Loucy (cell line): ENCODE measurements at regions not wholly inside any gene's neighbourhood (a gene's known extent, or its start where the extent isn't known, plus 50 kb on each side); places are given as distances from the start of the nearest gene placed in this dataset.

Experiments used
- H2AFZ ChIP-seq: fragments of 200-600 bp; sonication (generic); 2 replicates; pipeline ENCODE4 v1.6.0; 2016; ENCODE audit warnings: antibody characterized with exemption, mild to moderate bottlenecking, low read length, moderate library complexity
- H3F3A ChIP-seq: fragments of 200-600 bp; 2 replicates; pipeline ENCODE4 v1.6.0; 2016; ENCODE audit warnings: antibody characterized with exemption, low read depth, mild to moderate bottlenecking
- H3K27me3 ChIP-seq: fragments of 200-600 bp; sonication (generic); 2 replicates; pipeline ENCODE4 v1.6.1; 2014; ENCODE audit warnings: low read length, mild to moderate bottlenecking; ENCODE audit not compliant: insufficient read depth, poor library complexity, severe bottlenecking
- H3K36me3 ChIP-seq: fragments of 200-600 bp; sonication (generic); 2 replicates; pipeline ENCODE4 v1.6.1; 2016; ENCODE audit warnings: low read length; ENCODE audit not compliant: insufficient read depth
- H3K4me1 ChIP-seq: fragments of 200-600 bp; sonication (generic); 2 replicates; pipeline ENCODE4 v1.5.1; 2014; ENCODE audit warnings: low read length, mild to moderate bottlenecking; ENCODE audit not compliant: insufficient read depth, poor library complexity, severe bottlenecking
- H3K4me2 ChIP-seq: fragments of 200-600 bp; sonication (generic); 2 replicates; pipeline ENCODE4 v1.6.0; 2014; ENCODE audit warnings: antibody characterized with exemption, low read length, low read depth, mild to moderate bottlenecking; ENCODE audit not compliant: poor library complexity, severe bottlenecking
- H3K4me3 ChIP-seq: fragments of 200-600 bp; sonication (generic); 2 replicates; pipeline ENCODE4 v1.5.1; 2014; ENCODE audit warnings: low read length, mild to moderate bottlenecking, mixed read lengths; ENCODE audit not compliant: poor library complexity, severe bottlenecking
- H3K79me2 ChIP-seq: fragments of 200-600 bp; sonication (generic); 2 replicates; pipeline ENCODE4 v1.6.1; 2014; ENCODE audit warnings: low read length; ENCODE audit not compliant: insufficient read depth
- H3K9ac ChIP-seq: fragments of 200-600 bp; sonication (generic); 2 replicates; pipeline ENCODE4 v1.6.0; 2014; ENCODE audit warnings: mild to moderate bottlenecking, low read depth, low read length, moderate library complexity; ENCODE audit not compliant: poor library complexity, severe bottlenecking
- H3K9me2 ChIP-seq: fragments of 200-600 bp; sonication (generic); replicated peaks from 2 replicates; pipeline ENCODE4 v1.6.1; 2016; ENCODE audit warnings: low read depth, low read length, mixed read lengths
- H3K9me3 ChIP-seq: fragments of 200-600 bp; sonication (generic); 2 replicates; pipeline ENCODE4 v1.6.1; 2014; ENCODE audit warnings: mild to moderate bottlenecking, antibody characterized with exemption, low read length, low read depth; ENCODE audit not compliant: insufficient read depth
- H4K20me1 ChIP-seq: fragments of 200-600 bp; sonication (generic); 2 replicates; pipeline ENCODE4 v1.6.0; 2014; ENCODE audit warnings: antibody characterized with exemption, low read length, mild to moderate bottlenecking; ENCODE audit not compliant: insufficient read depth, poor library complexity, severe bottlenecking
- EZH2phosphoT487 ChIP-seq: fragments of 200-600 bp; IDR thresholded peaks from 2 replicates; pipeline ENCODE4 v1.6.1; 2018; ENCODE audit warnings: antibody characterized with exemption, mild to moderate bottlenecking, moderate library complexity, borderline replicate concordance
- TF ChIP-seq, protein P1 (sequence below): fragments of 200-600 bp; sonication (generic); conservative IDR thresholded peaks from 2 replicates; pipeline ENCODE4 v1.5.1; 2014; ENCODE audit warnings: mild to moderate bottlenecking, antibody characterized with exemption, low read length

DNA sequence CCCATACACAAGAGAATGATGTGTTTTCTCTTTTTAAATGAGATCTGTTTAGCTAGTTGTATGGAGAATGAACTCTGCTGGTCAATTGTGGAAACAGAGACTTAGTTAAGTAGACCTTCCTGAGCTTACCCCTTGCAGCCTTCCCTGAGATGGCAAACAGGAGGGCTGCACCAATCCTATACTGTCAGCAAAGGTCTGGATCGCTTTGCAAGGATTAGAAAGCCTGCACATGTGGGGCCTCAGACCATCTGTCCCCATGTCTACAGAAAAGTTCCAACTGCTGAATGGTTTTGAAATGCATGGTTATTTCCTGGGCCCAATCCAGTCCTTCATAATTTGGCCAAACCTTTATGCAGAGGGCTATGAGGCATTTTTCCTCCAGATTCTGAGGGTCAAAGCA is 183.9 kb upstream of the SLC10A2 start:
- Histone ChIP-seq H3K27me3 (no peaks in the 10 kb centered on the region), H3K36me3 (no peaks in the 10 kb centered on the region), H3K9me3 (peaks cover 3% of the 10 kb centered on the region; the same call in 1 of the 2 replicates), H4K20me1 (no peaks in the 10 kb centered on the region), H3K4me2 (no peak overlapping the region), H3K79me2 (no peaks in the 10 kb centered on the region), H3K9me2 (no peaks in the 10 kb centered on the region), H2AFZ (no peak overlapping the region), H3K4me1 (no peaks in the 10 kb centered on the region), H3K9ac (no peak overlapping the region), H3K4me3 (no peak overlapping the region), H3F3A (no peaks in the 10 kb centered on the region)
- TF ChIP-seq EZH2phosphoT487, result no peak
- TF ChIP-seq, protein P1, sequence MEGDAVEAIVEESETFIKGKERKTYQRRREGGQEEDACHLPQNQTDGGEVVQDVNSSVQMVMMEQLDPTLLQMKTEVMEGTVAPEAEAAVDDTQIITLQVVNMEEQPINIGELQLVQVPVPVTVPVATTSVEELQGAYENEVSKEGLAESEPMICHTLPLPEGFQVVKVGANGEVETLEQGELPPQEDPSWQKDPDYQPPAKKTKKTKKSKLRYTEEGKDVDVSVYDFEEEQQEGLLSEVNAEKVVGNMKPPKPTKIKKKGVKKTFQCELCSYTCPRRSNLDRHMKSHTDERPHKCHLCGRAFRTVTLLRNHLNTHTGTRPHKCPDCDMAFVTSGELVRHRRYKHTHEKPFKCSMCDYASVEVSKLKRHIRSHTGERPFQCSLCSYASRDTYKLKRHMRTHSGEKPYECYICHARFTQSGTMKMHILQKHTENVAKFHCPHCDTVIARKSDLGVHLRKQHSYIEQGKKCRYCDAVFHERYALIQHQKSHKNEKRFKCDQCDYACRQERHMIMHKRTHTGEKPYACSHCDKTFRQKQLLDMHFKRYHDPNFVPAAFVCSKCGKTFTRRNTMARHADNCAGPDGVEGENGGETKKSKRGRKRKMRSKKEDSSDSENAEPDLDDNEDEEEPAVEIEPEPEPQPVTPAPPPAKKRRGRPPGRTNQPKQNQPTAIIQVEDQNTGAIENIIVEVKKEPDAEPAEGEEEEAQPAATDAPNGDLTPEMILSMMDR, result no peak

DNA sequence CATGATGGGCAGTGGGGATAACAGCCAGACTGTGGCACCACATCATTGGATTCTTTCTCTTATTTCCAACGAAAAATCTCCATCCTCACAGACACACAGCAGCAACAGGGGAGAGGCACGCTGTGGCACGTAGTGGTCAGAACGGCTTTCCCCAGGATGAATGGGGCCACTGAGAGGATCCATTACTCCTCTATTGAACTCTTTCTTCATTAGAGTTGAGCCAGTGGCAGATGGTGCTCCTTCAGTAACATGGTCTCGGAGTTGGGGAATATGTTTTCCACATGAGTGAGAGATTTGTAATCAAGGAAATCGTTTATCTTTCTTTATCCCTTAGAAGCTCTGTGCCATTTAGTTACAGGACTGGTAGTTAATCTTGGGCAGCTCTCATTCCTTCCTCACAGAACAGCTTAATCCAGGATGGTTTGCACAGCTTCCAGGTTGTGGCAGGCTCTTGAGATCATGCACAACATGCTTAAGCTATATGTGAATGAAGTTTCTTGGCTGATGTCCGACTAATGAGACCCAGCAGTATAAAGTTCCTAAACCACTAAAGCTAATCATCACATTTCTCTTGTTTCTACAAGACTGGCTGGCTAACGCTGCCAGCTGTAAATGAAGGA is 180.5 kb upstream of the SLC10A2 start:
- Histone ChIP-seq H3K4me2 (no peak overlapping the region), H3K36me3 (no peaks in the 10 kb centered on the region), H4K20me1 (no peaks in the 10 kb centered on the region), H3K4me3 (no peak overlapping the region), H3K9ac (no peak overlapping the region), H3K9me2 (no peaks in the 10 kb centered on the region), H3K4me1 (no peaks in the 10 kb centered on the region), H3K79me2 (no peaks in the 10 kb centered on the region), H3F3A (no peaks in the 10 kb centered on the region), H2AFZ (no peak overlapping the region), H3K27me3 (no peaks in the 10 kb centered on the region), H3K9me3 (peaks cover 3% of the 10 kb centered on the region; the same call in 1 of the 2 replicates)
- no peak for TF ChIP-seq EZH2phosphoT487
- TF ChIP-seq, protein P1, result no peak

DNA sequence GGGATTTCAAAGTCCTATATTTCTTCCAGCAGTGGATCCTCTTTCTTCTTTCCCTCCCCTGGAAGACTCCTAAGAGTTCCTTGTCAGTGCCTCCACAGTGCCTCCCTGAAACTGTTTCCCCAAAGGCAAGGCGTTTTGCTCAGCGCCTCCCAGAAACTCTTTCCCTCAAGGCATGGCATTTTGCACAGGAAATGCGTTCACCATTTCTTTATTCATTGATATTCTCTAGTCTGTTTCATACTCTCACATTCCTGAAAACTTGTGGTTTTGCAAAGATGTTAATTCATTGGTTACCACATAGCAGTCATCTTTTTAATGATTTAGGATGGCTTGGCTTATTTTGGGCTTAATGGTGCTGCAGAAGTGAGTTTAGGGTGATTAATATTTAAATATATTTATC is 177.3 kb upstream of the SLC10A2 start:
- Histone ChIP-seq H2AFZ (no peak overlapping the region), H3F3A (no peaks in the 10 kb centered on the region), H3K9ac (no peak overlapping the region), H3K27me3 (no peaks in the 10 kb centered on the region), H3K36me3 (no peaks in the 10 kb centered on the region), H3K4me1 (no peaks in the 10 kb centered on the region), H3K9me3 (peaks cover 3% of the 10 kb centered on the region; the same call in 1 of the 2 replicates), H3K4me2 (no peak overlapping the region), H4K20me1 (no peaks in the 10 kb centered on the region), H3K4me3 (no peak overlapping the region), H3K9me2 (no peaks in the 10 kb centered on the region), H3K79me2 (no peaks in the 10 kb centered on the region)
- no peak for TF ChIP-seq EZH2phosphoT487
- TF ChIP-seq, protein P1, result no peak
